Caco-2 (cell line): ENCODE measurements at regions not wholly inside any gene's neighbourhood (a gene's known extent, or its start where the extent isn't known, plus 50 kb on each side); places are given as distances from the start of the nearest gene placed in this dataset.

ENCODE experiments used
- BruUV-seq: library from RNA; stranded (reverse); fragments of 400-500 nt; replicated peaks from 2 replicates; lab custom pipeline; 2021; lab: Mats Ljungman, UMichigan
- CTCF ChIA-PET: fragments of 300-600 bp; sonication (Branson Sonifier 250); formaldehyde crosslinking; loops from one replicate; lab custom pipeline; 2022; ENCODE audit warnings: antibody characterized with exemption; lab: Charles Lee
- POLR2A ChIA-PET: fragments of 300-600 bp; sonication (Branson Sonifier 250); formaldehyde crosslinking; loops from one replicate; lab custom pipeline; 2022; ENCODE audit warnings: antibody characterized with exemption; lab: Charles Lee
- DNase-seq, 2 experiments: peaks; one replicate each; pipeline versions ENCODE4 v3.0.0 to v3.0.0-alpha.2; 2020 to 2022
- H3K27me3 ChIP-seq: replicated peaks from 2 replicates; pipeline ENCODE4 v1.6.0; 2011; ENCODE audit warnings: low read length; ENCODE audit not compliant: control insufficient read depth, insufficient read depth
- H3K36me3 ChIP-seq: 2 replicates; pipeline ENCODE4 v1.5.1; 2011; ENCODE audit warnings: low read length; ENCODE audit not compliant: control insufficient read depth, insufficient read depth
- H3K4me1 ChIP-seq: fragments of 250-450 bp; sonication (Bioruptor Pico); 2 replicates; pipeline ENCODE4 v1.5.1; 2020; ENCODE audit warnings: mild to moderate bottlenecking
- H3K4me3 ChIP-seq: 2 replicates; pipeline ENCODE4 v1.5.1; 2011; ENCODE audit warnings: low read depth, mild to moderate bottlenecking, control low read depth, low read length
- H3K9me3 ChIP-seq: fragments of 250-450 bp; sonication (Bioruptor Pico); 2 replicates; pipeline ENCODE4 v1.5.1; 2020; ENCODE audit warnings: mild to moderate bottlenecking, moderate library complexity
- H3K27ac Mint-ChIP-seq: one replicate; pipeline ENCODE4 v1.8.0; 2022; ENCODE audit warnings: mixed read lengths; ENCODE audit not compliant: unreplicated experiment
- H3K27me3 Mint-ChIP-seq: one replicate; pipeline ENCODE4 v1.8.0; 2022; ENCODE audit warnings: mixed read lengths; ENCODE audit not compliant: insufficient read depth, unreplicated experiment
- H3K36me3 Mint-ChIP-seq: one replicate; pipeline ENCODE4 v1.8.0; 2022; ENCODE audit warnings: mild to moderate bottlenecking, mixed read lengths; ENCODE audit not compliant: insufficient read depth, unreplicated experiment
- H3K4me1 Mint-ChIP-seq: one replicate; pipeline ENCODE4 v1.8.0; 2022; ENCODE audit warnings: low read depth, mixed read lengths; ENCODE audit not compliant: unreplicated experiment
- H3K4me3 Mint-ChIP-seq: one replicate; pipeline ENCODE4 v1.8.0; 2022; ENCODE audit warnings: mild to moderate bottlenecking, moderate library complexity, mixed read lengths; ENCODE audit not compliant: unreplicated experiment
- H3K9me3 Mint-ChIP-seq: one replicate; pipeline ENCODE4 v1.8.0; 2022; ENCODE audit warnings: mixed read lengths; ENCODE audit not compliant: unreplicated experiment
- CTCF ChIP-seq, 2 experiments: fragments of 200-600 bp in 1 of 2; IDR thresholded peaks; 1 replicate in 1 of 2; 2 replicates in 1 of 2; pipeline versions ENCODE4 v1.5.1 to v1.8.0; 2011 to 2022; ENCODE audit warnings: antibody characterized with exemption in 1 of 2, control low read depth in 1 of 2, inconsistent platforms in 1 of 2, low read depth in 1 of 2, low read length in 1 of 2, mild to moderate bottlenecking in 1 of 2, moderate library complexity in 1 of 2; ENCODE audit not compliant: insufficient read depth in 1 of 2, severe bottlenecking in 1 of 2, unreplicated experiment in 1 of 2
- intact Hi-C: fragments of 100-400 bp; cut with micrococcal nuclease; formaldehyde crosslinking; loops from one replicate; pipeline ENCODE4 v1.10.0; 2022; ENCODE audit not compliant: unreplicated experiment

- Histone ChIP-seq H3K27me3 (no peaks in the 10 kb centered on the region), H3K36me3 (no peaks in the 10 kb centered on the region), H3K9me3 (no peaks in the 10 kb centered on the region), H3K4me3 (no peak overlapping the region), H3K4me1 (peaks cover 20% of the 10 kb centered on the region)
- Mint-ChIP-seq H3K27me3 (no peaks in the 10 kb centered on the region), H3K36me3 (no peaks in the 10 kb centered on the region), H3K4me3 (no peak overlapping the region), H3K4me1 (peaks cover 37% of the 10 kb centered on the region), H3K9me3 (no peaks in the 10 kb centered on the region), H3K27ac (no peak overlapping the region)
- no TSS peak for BruUV-seq
- POLR2A ChIA-PET = no interaction called here
- no peak for TF ChIP-seq CTCF (IDR thresholded peaks at IDR 0.05; ENCODE audit: insufficient read depth in 1 of 2, low read depth in 1 of 2, low read length in 1 of 2, severe bottlenecking in 1 of 2, unreplicated experiment in 1 of 2)
- intact Hi-C loops = loop anchor here (10.0 kb wide), 1 partner anchor 104 kb away; no protein-coding TSS in a partner anchor
- DNase-seq = no peak
- CTCF ChIA-PET = interaction anchor here (2.0 kb wide), 1 partner anchor 100 kb away, joined by 4 read pairs; no protein-coding TSS in a partner anchor
Observed at GRCh38 chr6:6859105-6859504, 248.7 kb upstream of the RREB1 start.

GRCh38 chr6:6859722-6860121 is 248.0 kb upstream of the RREB1 start:
- ChIA-PET CTCF (interaction anchor here (2.0 kb wide), 1 partner anchor 101 kb away, joined by 4 read pairs; no protein-coding TSS in a partner anchor), POLR2A (no interaction called here)
- Mint-ChIP-seq H3K9me3 (no peaks in the 10 kb centered on the region), H3K36me3 (no peaks in the 10 kb centered on the region), H3K27ac (no peak overlapping the region), H3K27me3 (no peaks in the 10 kb centered on the region), H3K4me1 (peaks cover 37% of the 10 kb centered on the region), H3K4me3 (no peak overlapping the region)
- Histone ChIP-seq H3K4me3 (no peak overlapping the region), H3K27me3 (no peaks in the 10 kb centered on the region), H3K9me3 (no peaks in the 10 kb centered on the region), H3K36me3 (no peaks in the 10 kb centered on the region), H3K4me1 (peaks cover 20% of the 10 kb centered on the region)
- no TSS peak for BruUV-seq
- intact Hi-C loops = loop anchor here (10.0 kb wide), 1 partner anchor 105 kb away; no protein-coding TSS in a partner anchor
- no peak for DNase-seq
- TF ChIP-seq CTCF (IDR thresholded peaks at IDR 0.05; ENCODE audit: insufficient read depth in 1 of 2, low read depth in 1 of 2, low read length in 1 of 2, severe bottlenecking in 1 of 2, unreplicated experiment in 1 of 2) = no peak

- H3K27me3 ChIP-seq = no peaks in the 10 kb centered on the region
- BruUV-seq = no TSS peak
Observed at GRCh38 chr6:6860863-6861262, 246.9 kb upstream of the RREB1 start.

More at GRCh38 chr6:6860863-6861262, 246.9 kb upstream of the RREB1 start:
- peaks cover 37% of the 10 kb centered on the region for H3K4me1 Mint-ChIP-seq
- ChIA-PET POLR2A (no interaction called here), CTCF (interaction anchor here (1.3 kb wide), 1 partner anchor 10 kb away, joined by 6 read pairs; no protein-coding TSS in a partner anchor)
- no peaks in the 10 kb centered on the region for H3K9me3 ChIP-seq
- no peaks in the 10 kb centered on the region for H3K36me3 Mint-ChIP-seq
- no peaks in the 10 kb centered on the region for H3K27me3 Mint-ChIP-seq
- peaks cover 20% of the 10 kb centered on the region for H3K4me1 ChIP-seq
- intact Hi-C loops = no loop called here
- H3K27ac Mint-ChIP-seq = no peak overlapping the region
- H3K9me3 Mint-ChIP-seq = no peaks in the 10 kb centered on the region
- no peak for TF ChIP-seq CTCF (IDR thresholded peaks at IDR 0.05; ENCODE audit: insufficient read depth in 1 of 2, low read depth in 1 of 2, low read length in 1 of 2, severe bottlenecking in 1 of 2, unreplicated experiment in 1 of 2)
- H3K4me3 ChIP-seq = no peak overlapping the region
- no peak for DNase-seq
- no peaks in the 10 kb centered on the region for H3K36me3 ChIP-seq
- H3K4me3 Mint-ChIP-seq = no peak overlapping the region
